COR-L47 (cell line): ENCODE measurements at regions not wholly inside any gene's neighbourhood (a gene's known extent, or its start where the extent isn't known, plus 50 kb on each side); places are given as distances from the start of the nearest gene placed in this dataset.
"Not testable (repeated sequence)": the region's sequence is repeated elsewhere in the genome, so short reads cannot be mapped to it uniquely, and the experiment has no call there.

Experiments
- DNase-seq: peaks from one replicate; lab custom pipeline; 2025; lab: John Stamatoyannopoulos, UW

GRCh38 chr4:134708616-134709015 lies 507.0 kb upstream of the PABPC4L start:
- no peak for DNase-seq

DNA sequence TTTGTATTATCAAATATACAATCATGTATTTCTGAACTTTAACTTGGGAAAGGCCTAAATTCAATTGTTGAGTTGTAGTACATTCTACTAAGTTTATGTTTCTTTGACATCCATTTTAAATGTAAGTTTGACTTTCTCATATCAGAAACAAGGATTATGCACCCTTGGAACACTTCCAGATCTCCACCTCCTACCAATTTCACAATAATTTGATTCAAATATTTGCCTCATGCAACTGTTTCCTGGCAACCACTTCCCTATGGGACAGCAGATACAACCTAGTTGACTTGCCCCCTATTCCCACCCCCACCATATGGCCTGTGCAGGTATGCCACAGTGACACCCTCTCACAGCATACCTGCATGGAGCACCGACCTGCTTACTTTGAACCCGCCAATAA lies 506.4 kb upstream of the PABPC4L start:
- DNase-seq = no peak

- DNase-seq = no peak
Observed at GRCh38 chr4:134702374-134702773, 500.8 kb upstream of the PABPC4L start.

GRCh38 chr4:134700251-134700650 lies 498.7 kb upstream of the PABPC4L start:
- no peak for DNase-seq

DNA sequence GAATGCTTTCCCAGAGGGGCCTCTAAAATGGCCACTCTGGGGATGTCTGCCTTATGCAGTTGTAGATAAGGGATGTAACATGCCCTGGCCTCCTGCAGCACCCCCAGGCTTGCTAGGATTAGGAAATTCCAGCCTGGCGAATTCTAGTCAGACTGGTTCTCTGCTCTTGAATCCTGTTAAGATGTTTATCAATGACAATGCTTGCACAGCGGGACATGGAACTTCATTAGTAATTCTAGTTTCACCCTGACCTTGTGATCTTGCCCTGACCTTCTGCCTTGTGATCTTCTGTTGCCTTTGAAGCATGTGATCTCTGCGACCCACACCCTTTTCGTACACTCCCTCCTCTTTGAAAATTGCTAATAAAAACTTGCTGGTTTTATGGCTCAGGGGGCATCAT lies 497.2 kb upstream of the PABPC4L start:
- DNase-seq = not testable (repeated sequence)

- DNase-seq = no peak
Observed at GRCh38 chr4:134695433-134695832, 493.8 kb upstream of the PABPC4L start.

GRCh38 chr4:134691915-134692314 lies 490.3 kb upstream of the PABPC4L start:
- no peak for DNase-seq

DNA sequence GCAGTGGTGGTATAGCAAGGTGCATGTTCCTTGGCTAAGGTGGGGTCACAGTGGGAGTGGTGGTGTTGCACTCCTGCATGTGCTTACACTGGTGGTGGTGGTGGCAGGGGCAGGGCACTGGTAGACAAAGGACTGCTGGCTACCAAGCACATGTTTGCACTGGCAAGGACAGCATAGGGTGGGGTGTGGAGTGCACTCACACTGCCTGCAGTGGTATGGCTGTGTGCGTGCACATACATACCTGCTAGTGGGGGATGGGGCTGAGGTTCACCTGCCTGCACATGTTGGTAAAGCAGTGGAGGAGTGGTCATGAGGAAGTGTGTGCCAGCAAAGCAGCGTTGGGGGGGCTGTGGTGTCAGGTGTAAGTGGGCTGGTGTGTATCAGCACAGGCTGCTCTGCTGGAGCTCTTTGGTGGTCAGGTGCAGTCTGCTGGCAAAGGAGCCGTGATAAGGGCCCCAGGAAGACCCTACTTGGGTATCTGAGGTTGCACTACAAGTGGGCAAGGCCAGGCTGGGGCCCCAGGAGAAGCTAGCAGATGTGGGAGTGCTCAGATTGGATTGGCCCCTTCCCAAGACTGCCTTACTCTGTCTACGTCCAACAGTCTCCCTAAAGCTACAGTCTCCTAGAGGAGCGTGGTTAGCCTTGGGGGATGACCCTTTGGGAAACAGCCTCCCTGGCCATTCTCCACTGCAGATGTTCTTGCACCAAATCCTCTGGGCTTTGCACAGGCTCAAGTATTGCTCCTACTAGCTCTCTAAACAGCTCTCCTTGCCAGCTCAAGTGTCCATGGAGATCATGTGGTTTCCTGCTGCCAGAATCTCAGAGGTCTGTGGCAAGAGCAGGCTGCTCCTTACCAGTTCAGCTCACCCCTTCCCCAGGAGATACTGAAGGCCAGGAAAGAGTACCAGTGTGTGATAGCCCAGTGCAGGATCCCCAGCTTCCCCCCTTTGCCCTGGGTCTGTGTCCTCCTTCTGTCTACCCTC lies 486.3 kb upstream of the PABPC4L start:
- no peak for DNase-seq

GRCh38 chr4:134677209-134677814 lies 475.7 kb upstream of the PABPC4L start:
- no peak for DNase-seq

DNA sequence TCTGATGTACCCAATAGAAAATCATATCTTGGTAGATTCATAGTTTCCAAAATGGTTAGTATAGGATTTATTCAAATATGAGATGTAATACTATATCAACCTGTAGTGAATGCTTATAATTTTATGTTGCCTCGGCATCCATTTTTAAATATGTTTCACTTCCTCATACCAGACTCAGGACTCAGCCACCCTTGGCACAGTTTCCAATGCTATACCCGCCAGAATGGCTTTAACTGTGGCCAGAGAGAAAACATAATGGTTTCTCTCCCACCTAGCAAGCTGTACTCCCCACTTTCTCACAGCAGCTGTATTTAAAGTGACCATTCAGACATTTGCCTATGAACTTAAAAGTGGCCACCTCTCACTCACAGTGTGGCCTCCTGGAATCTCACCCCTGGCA lies 466.6 kb upstream of the PABPC4L start:
- DNase-seq = no peak

- DNase-seq = no peak
Observed at GRCh38 chr4:134666640-134667039, 465.1 kb upstream of the PABPC4L start.

- no peak for DNase-seq
Observed at GRCh38 chr4:134665429-134665828, 463.8 kb upstream of the PABPC4L start.

GRCh38 chr4:134663742-134664141 lies 462.2 kb upstream of the PABPC4L start:
- DNase-seq = no peak

- DNase-seq = no peak
Observed at GRCh38 chr4:134650461-134650860, 448.9 kb upstream of the PABPC4L start.

- DNase-seq = no peak
Observed at GRCh38 chr4:134645778-134646177, 444.2 kb upstream of the PABPC4L start.

DNA sequence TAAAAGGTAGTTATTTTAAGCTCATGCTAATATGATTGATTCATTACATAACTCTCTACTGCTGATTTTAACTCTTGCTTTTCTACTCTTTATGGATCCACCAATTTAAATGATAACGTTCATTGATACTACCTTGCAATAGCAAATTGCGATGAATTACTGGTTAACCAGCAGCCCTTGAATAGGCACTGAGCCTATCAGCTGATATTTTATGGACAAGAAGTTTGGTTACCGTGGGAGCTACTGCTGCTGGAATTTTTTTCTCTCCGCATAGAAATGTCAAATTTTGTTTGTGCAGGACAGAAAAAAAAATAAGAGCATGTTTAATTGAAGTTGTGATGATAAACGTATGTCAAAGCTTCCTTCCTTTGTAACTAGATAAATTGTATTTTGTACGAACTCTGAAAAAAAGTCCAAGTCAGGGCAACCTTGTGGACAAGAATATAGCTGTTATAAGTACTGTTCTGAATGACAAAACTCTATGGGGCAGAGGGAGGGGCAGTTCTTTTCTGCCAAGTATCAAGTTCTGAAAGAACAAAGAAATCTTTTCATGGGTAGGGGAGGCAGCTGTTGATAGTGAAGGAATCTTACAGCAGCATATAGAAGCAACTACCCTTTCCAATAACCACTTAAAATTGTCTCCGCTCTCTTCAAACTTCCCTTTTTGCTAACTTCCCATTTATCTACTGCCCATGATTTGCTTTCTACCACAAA lies 434.9 kb upstream of the PABPC4L start:
- no peak for DNase-seq

DNA sequence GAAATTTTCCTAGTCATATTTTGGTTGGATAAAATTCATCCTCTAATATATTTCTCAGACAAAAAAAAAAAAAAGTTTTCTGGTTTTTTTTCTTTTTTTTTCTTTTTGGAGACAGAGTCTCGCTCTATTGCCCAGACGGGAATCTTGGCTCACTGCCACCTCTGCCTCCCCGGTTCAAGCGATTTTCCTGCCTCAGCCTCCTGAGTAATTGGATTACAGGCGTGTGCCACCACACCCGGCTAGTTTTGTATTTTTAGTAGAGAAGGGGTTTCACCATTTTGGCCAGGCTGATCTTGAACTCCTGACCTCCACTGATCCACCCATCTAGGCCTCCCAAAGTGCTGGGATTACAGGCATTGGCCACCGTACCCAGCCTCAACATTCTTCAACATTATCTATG lies 432.7 kb upstream of the PABPC4L start:
- DNase-seq = no peak

DNA sequence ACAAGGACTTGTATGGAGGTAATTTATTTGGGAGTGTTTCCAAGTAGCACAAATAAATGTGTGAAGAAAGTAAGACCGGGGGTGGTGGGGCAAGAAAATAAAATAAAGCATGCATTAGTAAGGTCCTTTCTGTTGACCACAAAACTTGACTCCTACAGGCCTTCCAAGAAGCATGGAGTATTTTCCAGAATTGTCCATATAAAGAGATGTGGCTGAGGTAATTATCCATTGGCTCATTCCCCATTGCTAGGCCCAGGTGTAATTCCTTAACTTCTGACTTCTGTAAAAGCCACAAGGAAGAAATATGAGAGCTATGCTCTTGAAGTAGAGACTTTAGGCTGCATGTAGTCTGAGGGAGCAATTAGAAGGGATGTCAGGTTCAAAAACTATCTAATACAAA lies 430.5 kb upstream of the PABPC4L start:
- DNase-seq = no peak

DNA sequence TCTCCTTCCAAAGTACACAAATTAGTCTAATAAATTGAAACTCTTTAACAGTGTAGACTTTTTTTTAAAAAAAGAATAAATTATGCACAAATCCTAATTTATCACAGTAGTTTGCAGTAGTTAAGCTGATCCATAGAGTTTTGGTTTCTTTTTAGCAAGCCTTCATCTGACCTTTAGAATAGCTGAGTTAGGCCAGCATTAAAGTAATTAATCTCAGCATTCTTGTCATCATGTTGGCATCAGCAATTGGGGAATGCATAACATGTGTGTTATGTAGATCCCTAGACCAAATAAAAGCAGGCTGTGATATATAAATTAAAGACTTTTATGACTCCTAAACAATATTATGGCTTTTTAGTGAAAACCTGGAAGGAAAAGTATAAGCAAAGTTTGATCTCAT lies 426.5 kb upstream of the PABPC4L start:
- no peak for DNase-seq

GRCh38 chr4:134627366-134627765 lies 425.8 kb upstream of the PABPC4L start:
- DNase-seq = no peak

DNA sequence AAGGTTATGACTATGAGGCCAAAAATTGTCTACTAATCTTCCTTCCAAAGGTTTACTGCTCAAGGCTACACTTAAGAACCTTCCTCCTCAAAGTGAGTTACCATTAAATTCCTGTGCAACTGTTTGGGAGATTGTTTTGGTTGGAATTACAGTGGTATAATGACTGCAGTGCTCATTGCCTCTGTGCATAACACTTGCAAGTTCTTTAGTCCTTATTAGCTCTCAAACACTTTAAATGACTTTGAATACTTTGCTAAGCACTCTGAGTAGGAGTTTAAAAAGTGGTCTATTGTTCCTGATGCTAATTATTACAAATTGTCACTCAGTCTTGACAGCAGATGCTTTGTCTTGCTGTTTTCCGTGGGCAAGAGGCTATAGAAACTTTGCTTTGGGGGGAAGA lies 422.8 kb upstream of the PABPC4L start:
- DNase-seq = no peak

GRCh38 chr4:134622626-134623575 lies 421.3 kb upstream of the PABPC4L start:
- not testable (repeated sequence) for DNase-seq
